Iris pigment epithelial cell (primary cell): ENCODE measurements at regions not wholly inside any gene's neighbourhood (a gene's known extent, or its start where the extent isn't known, plus 50 kb on each side); places are given as distances from the start of the nearest gene placed in this dataset.

Experiments used
- DNase-seq: peaks from one replicate; pipeline ENCODE4 v3.0.0-alpha.2; 2011; ENCODE audit warnings: low read depth

DNA sequence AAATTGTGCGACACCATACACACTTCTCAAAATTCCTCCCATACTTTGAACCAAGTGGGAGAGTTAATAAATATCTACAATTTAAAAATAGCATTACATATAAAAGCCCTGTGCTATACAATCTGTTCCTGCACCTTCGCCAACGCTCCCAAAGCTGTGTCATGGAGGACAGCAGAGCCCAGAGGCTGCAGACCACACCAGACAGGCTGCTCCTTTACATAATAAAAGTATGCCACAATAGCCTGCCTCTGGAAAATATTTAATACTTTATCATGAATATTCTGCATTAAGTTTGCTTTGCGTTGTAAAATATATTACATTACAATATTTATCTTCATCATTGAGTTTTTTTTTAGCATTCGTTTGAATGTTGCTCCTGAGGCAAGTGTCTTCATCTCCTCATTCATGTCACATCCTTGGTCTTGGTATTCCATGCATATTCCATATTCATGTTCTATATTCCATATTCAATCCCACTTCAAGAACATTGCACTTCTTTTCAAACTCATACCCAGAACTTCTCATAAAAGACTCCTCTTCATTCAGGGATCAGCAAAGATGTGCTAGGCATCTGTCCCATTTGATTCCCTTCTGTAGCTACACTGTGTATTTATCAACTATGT, 663.9 kb downstream of the POM121L12 start:
- no peak for DNase-seq

DNA sequence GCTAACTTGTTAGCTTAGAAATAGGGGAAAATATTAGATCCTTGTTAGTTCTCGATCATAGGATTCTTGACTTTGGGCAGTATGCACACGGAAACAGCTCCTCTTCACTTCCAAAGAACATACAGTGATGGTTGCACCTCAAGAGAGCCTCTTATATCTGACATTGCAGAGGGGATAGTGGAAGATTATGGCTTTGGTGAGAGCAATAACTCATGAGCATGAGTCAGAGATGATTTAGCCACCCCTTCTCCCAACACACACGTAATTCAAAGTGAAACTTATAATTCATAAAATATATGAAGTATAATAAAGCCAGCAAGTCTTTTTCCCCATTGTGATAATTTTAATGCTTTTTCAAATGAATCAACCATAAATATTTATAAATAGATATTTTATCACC, 683.7 kb downstream of the POM121L12 start:
- no peak for DNase-seq

DNA sequence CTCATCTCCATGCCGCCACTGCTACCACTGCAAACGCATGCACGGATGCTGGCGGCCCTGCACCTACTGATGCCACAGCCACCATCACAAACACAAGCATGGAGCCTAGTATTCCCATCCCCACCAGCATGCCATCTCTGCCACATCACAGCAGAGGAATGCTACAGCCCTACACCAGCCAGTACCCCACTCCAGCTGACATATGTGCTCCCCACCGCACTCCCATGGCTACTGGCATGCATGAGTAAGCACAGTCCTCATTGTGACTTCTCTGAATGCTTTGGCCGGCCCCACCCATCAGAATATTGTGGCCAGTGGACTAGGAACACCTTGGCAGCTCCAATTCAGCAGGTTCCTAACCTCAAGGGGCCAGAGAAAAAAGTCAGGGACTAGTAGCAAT, 705.5 kb downstream of the POM121L12 start:
- no peak for DNase-seq

DNA sequence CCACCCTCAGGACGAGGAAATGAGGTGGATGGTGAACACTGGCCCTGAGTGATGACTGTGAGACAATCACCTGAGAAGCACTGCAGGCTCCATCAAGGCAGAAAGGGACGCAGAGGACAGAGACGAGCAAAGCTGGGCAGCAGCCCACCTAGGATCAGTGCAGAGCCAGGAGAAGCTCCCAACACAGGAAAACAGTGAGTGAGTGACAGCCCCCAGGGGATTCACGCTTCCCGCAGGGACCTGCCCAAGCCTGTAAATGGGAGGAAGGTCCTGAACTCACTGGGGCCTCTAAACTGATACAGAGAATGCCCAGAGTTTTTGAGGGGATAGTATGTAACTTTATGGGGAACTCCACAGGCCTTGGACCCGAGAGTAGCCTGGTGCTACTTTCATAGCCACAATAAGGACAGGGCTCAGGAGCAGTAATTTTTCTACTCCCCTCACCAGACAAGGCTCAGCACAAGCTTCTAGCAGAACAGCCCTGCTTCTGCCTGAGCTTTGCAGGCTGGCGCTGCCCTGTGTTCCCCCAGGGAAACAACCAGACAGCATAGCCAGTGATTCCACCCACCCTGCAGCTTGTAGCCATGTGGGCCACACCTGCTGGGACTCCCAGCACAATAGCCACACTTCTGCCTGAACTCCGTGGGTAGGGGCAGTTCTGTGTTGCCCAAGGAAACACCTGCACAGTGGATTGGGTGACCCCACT, 708.4 kb downstream of the POM121L12 start:
- DNase-seq, result no peak

DNA sequence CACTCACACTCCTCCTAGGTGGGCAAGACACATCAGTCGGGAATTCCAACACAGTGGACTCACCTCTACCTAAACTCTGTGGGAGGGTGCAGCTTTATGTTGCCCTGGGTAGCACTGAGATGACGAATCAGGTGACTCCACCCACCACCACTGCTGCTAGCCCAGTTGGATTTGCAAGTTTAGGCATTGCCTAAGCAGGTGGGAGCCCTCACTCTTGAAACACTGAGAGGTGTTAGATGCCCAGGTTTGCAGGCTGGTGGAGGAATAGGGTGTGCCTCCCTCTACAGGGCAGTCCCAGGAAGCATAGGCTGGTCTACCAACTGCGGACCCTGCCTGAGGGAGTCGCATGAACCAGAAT, 708.9 kb downstream of the POM121L12 start:
- DNase-seq, result no peak

DNA sequence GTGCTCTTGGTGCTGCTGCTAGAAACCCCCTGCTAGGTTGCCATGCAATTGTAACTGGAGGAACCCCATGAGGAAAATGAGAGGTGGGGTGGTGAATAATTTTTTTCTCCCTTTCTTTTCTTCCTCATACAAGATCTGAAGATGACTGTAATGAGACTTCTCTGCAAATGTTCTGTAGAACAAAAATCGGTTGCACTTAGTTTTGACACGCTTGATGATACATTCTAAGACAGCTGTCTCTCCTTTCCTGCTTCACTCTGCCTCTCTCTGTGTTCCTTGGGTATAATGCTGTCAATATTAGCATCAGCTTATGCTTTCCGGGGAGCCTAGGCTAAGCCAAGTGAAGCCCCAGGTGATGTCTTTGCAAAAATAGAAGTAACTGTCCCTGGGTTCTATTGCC, 721.5 kb downstream of the POM121L12 start:
- DNase-seq, result no peak

DNA sequence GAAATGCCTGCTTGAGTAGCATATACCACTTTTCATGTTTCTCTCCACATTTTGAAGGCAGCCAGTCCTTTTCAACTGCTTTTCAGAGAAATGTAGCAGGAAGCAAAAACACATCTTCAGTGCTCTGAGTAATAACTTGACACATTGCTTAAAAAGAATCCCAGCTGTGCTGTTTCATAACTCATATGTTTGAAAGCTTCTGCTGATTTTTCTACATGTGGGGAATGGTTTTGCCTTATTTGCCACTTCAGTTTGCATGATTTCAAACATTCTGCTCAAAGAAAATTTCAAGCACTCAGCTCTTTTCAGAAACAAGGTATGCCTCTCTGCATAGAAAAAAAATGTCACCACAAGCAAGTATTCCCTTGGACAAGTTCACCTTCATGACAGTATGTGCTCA, 732.8 kb downstream of the POM121L12 start:
- no peak for DNase-seq

DNA sequence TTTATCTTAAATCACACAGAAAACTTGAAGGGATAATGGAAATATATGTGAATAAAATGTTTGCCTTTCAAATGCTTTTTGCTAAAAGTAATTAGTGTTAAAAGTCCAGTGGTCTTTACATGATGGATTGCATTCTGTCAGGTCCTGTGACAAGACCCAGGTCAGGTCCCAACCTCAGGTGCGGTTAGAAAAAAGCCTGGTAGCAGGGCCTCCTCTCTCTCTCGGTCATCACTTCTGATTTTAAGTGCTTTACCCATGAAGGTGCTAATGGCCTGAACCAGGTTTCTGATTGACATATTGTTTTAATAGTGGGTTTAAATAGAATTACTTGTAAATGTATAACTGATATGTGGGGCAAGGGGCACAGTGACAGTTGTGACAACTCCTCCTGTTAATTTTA, 736.3 kb downstream of the POM121L12 start:
- DNase-seq, result no peak

DNA sequence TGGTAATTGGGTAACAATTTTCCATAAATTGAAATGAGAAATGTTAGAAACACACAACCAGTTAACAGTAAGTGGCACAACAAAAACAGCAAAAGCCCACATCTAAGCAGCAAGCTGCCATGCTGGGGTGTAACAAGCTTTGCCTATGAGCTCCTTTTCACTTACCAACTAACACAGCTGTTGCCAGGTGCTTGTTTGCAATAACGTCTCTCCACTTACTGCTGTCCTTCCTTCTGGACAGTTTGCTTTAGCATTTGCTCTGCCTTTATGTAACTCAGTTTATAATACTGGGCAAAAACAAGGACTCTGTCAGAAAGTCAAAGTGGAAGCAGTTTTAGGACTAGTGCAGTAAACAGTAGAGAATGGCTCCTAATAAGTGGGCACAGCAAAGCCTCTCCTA, 740.9 kb downstream of the POM121L12 start:
- DNase-seq, result no peak

DNA sequence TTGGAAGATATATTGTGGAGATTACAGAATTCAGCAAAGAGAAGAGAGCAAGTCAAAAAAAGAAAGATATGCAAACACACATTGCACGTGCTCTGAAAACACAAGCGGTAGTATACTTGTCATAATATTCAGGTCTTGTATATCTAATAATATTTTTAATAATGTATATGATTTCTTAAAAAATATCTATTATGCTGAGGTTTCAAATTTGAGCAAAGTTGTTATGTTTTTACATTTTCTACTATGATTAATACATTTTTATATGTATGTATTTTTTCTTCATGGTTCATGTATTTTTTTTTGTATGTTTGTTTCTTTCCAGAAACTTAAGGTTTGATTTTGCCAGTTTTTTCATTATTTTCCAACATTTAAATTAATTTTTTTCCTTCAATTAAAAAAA, 752.4 kb upstream of the VSTM2A start:
- no peak for DNase-seq

DNA sequence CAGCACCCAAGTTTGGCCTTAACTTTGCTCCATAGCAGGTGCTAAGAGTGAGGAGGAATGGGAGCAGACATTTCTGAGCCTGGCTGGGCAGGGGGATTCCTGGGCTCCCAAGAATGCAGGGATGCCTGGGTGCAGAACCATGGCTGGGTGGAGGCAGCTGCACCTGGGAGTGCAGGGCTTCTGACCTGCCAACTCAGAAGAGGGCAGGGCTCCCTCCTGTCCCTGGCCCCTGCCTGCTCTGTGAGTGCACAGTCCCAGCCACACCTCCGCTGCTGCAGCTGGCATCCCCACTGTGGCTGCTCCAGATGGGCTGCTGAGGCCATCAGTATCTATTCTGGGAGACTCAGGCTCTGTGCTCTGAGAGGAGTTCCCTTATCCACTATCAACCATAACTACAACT, 747.4 kb upstream of the VSTM2A start:
- no peak for DNase-seq

DNA sequence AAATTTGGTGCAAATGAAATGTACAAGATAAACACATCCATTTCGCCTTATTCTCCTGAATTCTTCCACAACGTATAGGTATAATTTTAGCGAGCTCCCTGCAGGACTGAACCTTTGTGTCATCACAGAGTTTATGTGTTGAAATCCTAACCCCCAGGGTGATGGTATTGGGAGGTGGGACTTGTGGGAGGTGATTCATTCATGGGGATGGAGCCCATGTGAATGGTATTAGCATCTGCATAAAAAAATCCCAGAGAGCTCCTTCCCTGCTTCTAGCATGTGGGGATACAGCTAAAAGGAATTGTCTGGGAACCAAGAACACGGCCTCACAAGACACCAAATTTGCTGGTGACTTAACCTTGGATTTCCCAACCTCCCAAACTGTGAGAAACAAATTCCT, 741.4 kb upstream of the VSTM2A start:
- no peak for DNase-seq

DNA sequence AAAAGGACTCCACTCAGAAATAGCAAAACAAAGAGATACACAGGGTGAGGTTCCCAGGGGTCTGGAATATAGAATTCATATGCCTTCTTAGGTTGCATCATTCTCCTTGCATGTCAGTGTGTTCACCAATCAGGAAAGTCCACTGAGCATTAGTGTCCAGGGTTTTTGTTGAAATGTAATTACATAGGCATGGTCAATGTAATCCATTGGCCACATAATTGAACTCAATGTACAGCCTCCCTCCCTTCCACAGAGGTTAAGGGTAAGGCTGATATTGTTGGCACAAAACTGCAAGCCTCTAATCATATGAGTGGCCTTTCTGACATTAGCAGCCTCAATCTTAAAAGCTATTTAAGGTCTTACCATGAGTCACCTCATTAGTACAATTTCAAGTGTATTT, 736.1 kb upstream of the VSTM2A start:
- DNase-seq, result no peak

DNA sequence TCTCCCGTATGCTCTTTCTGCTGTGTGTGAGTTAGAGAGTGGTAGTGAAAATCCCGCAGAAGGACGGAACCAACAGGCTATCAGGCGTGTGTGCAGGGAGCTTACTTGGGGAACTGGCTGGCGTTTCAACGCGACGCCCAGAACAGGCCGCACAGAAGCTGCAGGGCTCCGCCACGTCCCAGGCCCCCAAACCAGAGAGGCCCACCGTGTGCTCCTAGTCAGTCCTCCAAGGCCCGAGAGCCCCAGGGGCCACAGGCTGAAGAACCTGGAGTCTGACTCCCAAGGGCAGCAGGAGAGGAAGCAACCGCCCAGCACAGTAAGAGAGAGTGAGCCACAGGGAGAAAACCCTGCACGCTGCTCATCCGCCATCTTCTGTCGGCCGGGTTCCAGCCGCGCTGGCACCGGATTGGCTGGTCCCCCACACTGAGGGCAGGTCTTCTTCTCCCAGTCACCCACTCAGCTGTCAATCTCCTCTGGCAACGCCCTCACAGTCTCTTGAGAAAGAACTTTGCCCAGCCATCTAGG, 730.6 kb upstream of the VSTM2A start:
- no peak for DNase-seq

DNA sequence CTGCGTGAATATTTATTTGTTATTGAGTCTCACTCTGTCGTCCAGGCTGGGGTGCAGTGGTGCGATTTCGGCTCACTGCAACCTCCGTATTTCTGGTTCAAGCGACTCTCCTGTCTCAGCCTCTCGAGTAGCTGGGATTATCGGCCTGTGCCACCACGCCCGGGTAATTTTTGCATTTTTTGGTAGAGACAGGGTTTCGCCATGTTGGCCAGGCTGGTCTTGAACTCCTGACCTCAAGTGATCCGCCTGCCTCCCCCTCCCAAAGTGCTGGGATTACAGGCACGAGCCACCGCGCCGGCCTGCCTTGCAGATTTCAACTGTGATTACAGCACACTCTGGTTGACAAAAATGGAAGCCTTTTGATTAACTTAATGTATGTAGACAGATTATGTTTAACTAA, 730.0 kb upstream of the VSTM2A start:
- no peak for DNase-seq

DNA sequence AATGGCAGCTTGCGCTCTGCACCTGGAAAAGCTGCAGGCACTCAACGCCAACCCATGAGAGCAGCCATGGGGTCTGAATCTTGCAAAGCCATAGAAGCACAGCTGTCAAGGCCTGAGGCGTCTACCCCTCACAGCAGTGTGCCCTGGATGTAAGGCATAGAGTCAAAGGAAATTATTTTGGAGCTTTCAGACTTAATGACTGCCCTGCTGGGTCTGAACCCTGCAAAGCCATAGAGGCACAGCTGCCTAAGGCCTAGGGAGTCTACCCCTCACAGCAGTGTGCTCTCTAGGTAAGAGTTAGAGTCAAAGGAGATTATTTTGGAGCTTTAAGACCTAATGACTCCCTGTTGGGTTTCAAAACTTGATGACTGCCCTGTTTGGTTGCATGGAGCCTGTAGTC, 706.9 kb upstream of the VSTM2A start:
- DNase-seq, result no peak

DNA sequence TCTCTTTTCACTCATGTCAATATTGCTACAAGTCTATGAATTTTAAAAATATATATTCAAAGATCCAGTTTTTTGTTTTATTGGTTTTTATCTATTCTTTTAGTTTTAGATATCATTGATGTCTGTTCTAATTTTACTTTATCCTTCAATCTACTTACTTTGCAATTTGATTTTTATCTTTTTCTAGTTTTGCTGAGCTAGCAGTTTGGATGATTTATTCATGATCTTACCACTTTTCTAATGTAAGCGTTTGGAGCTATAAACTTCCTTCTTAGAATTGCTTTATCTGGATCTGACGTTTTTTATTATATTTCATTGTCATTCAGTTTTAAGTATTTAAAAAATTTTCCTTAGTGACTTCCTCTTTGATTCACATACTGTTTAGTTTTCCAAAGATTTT, 664.5 kb upstream of the VSTM2A start:
- DNase-seq, result no peak

DNA sequence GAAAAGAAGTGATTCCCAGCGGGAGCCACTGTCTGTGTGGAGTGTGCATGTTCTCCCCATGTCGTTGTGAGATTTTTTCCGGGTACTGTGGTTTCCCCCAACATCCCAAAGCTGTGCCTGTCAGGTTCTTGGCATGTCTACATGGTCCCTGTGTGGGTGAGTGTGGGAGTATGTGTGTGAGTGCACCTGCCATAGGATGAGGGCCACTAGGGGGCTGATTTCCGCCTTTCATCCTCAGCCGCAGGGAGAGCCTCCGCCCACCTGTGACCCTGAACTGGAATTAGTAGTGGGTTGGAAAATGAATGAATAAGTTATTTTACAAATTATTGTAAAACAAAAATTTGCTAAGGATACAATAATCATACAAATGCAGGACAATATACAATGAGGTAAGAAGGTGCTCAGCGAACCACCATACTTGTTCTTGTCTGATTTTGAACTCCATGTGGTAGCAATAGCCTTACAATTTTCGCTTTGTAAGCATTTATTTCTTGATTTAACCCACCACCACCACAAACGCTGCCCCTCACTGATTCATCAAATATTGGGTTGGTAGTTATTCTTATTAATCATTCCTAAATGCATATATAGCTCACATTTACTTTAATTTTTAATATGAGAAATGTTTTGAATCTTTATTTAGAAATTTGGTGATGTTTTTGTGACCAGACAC, 641.2 kb upstream of the VSTM2A start:
- DNase-seq, result no peak

DNA sequence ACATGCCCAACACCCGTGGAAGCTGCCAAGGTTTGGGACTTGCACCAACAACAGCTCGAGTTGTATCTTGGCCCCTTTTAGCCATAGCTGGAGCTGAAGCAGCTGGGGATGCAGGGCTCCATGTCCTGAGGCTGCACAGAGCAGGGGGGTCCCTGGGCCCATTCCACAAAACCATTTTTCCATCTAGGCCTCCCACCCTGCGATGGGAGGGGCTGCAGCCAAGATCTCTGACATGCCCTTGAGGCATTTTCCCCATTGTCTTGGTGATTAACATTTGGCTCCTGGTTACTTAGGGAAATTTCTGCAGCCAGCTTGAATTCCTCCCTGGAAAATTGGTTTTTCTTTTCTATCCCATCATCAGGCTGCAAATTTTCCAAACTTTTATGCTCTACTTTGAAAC, 637.8 kb upstream of the VSTM2A start:
- DNase-seq, result no peak

DNA sequence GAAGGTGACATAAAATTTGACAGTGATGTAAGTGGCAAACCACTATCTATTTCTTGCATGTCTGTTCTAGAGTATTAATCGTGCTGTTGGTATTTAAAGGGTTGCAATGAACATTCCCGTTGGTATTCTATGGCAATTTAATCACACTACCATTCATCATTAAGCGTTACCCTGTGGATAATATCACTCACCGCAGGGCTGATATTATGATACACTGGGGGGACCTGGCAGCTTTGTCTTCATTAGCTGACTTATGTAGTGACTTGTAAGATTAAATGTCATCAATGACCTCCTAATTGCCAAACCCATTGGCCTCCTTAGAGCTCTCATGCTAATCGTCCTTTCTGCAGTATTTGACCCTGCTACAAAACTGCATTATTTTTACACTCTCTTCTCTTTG, 624.5 kb upstream of the VSTM2A start:
- no peak for DNase-seq

DNA sequence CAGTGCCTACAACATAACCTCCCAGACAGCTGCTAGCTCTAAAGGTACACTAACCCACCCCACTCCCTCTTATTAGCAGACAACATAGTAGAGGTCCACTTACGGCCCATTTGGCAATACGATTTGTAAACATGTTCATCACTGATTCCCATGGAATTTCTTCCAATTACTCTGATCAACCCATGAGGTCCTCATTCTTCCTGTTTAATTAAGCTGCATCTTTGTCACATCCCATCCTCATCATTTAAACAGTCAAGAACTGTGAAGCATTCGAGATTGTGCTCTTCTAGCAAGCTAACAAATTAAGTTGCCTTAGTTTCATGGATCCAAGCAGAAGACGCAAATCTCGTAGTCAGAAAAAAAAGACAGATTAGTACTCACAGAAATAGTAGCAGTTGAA, 622.2 kb upstream of the VSTM2A start:
- DNase-seq, result no peak

DNA sequence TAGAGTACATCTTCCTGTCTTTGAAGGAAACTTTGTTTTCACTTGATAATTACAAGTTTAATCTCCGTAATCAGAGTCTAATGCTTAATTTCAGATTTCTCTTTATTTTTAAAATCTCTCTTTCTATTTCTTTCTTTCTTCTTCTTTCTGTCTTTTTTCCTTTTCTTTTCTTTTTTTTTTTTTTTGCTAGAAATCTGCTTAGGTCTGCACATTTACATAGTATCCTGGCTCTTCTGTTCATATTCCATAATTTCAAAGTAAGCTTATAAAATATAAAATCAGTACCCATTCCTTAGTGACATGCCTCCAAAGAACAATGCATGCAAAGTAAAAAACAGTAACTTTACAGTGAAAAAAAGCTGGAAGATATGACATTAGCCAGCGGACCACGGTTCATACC, 601.7 kb upstream of the VSTM2A start:
- no peak for DNase-seq

DNA sequence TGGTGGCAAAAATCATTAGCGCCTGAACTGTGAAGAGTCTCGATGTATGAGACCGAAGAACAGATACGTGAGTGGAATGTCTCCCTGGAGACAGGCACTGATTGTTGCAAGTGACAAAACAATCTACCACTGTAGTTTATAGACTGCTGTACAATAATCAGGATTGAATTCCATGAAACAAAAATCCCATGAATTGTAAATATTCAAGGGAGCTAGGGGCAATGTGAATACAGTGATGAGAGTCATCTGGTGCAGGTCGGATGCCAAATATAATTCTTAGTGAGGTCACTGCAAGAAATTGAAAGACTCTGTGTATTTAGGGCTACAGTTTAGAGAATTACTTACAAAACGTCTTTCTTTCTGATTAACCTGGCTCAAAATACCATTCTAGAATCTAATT, 594.4 kb upstream of the VSTM2A start:
- no peak for DNase-seq

DNA sequence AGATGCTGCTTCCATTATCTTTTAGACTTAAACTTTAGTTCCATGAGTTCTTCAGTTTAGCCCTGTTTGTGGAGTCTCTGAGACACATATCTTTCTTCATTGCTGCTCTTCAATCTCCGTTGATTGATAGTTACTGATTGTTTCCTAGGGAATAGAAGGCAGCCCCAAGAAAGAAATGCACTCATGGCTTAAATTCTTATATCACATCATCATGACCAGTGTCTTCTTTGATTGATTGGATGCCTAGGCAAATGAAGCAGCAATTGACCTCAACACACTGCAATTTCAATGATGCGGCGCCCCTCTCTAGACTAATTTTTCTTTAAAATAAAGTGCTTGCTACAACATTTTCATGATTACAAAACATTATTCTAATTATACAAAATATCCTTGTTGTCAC, 576.5 kb upstream of the VSTM2A start:
- no peak for DNase-seq
